Endodermal cell (in vitro differentiated cells): ENCODE measurements at regions not wholly inside any gene's neighbourhood (a gene's known extent, or its start where the extent isn't known, plus 50 kb on each side); places are given as distances from the start of the nearest gene placed in this dataset.

Experiments
- DNase-seq: peaks from one replicate; pipeline ENCODE4 v3.0.0-alpha.2; 2017
- H3K27ac ChIP-seq: 2 replicates; pipeline ENCODE4 v1.5.1; 2013; ENCODE audit warnings: mild to moderate bottlenecking, low read depth, low read length, moderate library complexity
- H3K27me3 ChIP-seq: 2 replicates; pipeline ENCODE4 v1.6.1; 2013; ENCODE audit warnings: mild to moderate bottlenecking, low read length, moderate library complexity; ENCODE audit not compliant: insufficient read depth, control insufficient read depth, poor library complexity, severe bottlenecking
- H3K36me3 ChIP-seq: 2 replicates; pipeline ENCODE4 v1.7.0; 2013; ENCODE audit warnings: mild to moderate bottlenecking, low read length, moderate library complexity; ENCODE audit not compliant: control insufficient read depth, insufficient read depth
- H3K4me1 ChIP-seq: one replicate; pipeline ENCODE4 v1.7.0; 2013; ENCODE audit warnings: low read length; ENCODE audit not compliant: control insufficient read depth, insufficient read depth
- H3K4me3 ChIP-seq: 2 replicates; pipeline ENCODE4 v1.5.1; 2013; ENCODE audit warnings: mild to moderate bottlenecking, low read length, moderate library complexity
- H3K9ac ChIP-seq: 2 replicates; pipeline ENCODE4 v1.6.1; 2013; ENCODE audit warnings: mild to moderate bottlenecking, low read length, moderate library complexity; ENCODE audit not compliant: poor library complexity, severe bottlenecking; ENCODE audit errors: extremely low read depth
- H3K9me3 ChIP-seq: 2 replicates; pipeline ENCODE4 v1.6.1; 2013; ENCODE audit warnings: mild to moderate bottlenecking, low read length, moderate library complexity; ENCODE audit not compliant: control insufficient read depth
- H3K27ac Mint-ChIP-seq: 2 replicates; pipeline ENCODE4 v1.8.0; 2020; ENCODE audit warnings: mixed read lengths
- H3K27me3 Mint-ChIP-seq: 2 replicates; pipeline ENCODE4 v1.8.0; 2021; ENCODE audit warnings: mild to moderate bottlenecking, mixed read lengths; ENCODE audit not compliant: insufficient read depth
- H3K36me3 Mint-ChIP-seq: 2 replicates; pipeline ENCODE4 v1.8.0; 2020; ENCODE audit warnings: low read depth, mixed read lengths
- H3K4me1 Mint-ChIP-seq: 2 replicates; pipeline ENCODE4 v1.8.0; 2020; ENCODE audit warnings: mixed read lengths
- H3K4me3 Mint-ChIP-seq: 2 replicates; pipeline ENCODE4 v1.8.0; 2020; ENCODE audit warnings: mild to moderate bottlenecking, moderate library complexity, mixed read lengths
- H3K9me3 Mint-ChIP-seq: 2 replicates; pipeline ENCODE4 v1.8.0; 2020; ENCODE audit warnings: mild to moderate bottlenecking, mixed read lengths
- CTCF ChIP-seq: fragments of 200-600 bp; sonication (generic); conservative IDR thresholded peaks from 2 replicates; pipeline ENCODE4 v1.5.0; 2021; ENCODE audit warnings: antibody characterized with exemption, mild to moderate bottlenecking
- whole genome bisulfite sequencing, 2 experiments: methylation state at CpG; one replicate each; pipeline versions ENCODE4 v1.1.5 to v1.1.7; 2013; ENCODE audit warnings: missing lambda C conversion rate in 2 of 2, mixed read lengths in 1 of 2; ENCODE audit not compliant: insufficient coverage in 1 of 2, insufficient read length in 1 of 2; 5-methylcytosine and 5-hydroxymethylcytosine counted together

GRCh38 chr7:45992826-45993225, 71.8 kb upstream of the IGFBP3 start:
- H3K27me3 ChIP-seq, result no peaks in the 10 kb centered on the region
- H3K27me3 Mint-ChIP-seq, result peaks cover 3% of the 10 kb centered on the region
- peaks cover 4% of the 10 kb centered on the region for H3K4me1 ChIP-seq
- TF ChIP-seq CTCF, result no peak
- H3K4me1 Mint-ChIP-seq, result peaks cover 16% of the 10 kb centered on the region
- DNase-seq, result no peak
- H3K36me3 ChIP-seq, result no peaks in the 10 kb centered on the region
- no peak overlapping the region for H3K4me3 Mint-ChIP-seq
- H3K9me3 Mint-ChIP-seq, result peaks cover 21% of the 10 kb centered on the region
- H3K27ac ChIP-seq, result no peak overlapping the region
- H3K9ac ChIP-seq, result no peak overlapping the region
- 84 to 86% methylated on average over 2 to 4 of the region's 4 CpGs for WGBS, 2 experiments
- H3K36me3 Mint-ChIP-seq, result no peaks in the 10 kb centered on the region
- peaks cover 17% of the 10 kb centered on the region for H3K9me3 ChIP-seq
- H3K4me3 ChIP-seq, result no peak overlapping the region
- H3K27ac Mint-ChIP-seq, result no peak overlapping the region

- H3K4me1 Mint-ChIP-seq, result peaks cover 16% of the 10 kb centered on the region
- Histone ChIP-seq H3K27ac (no peak overlapping the region), H3K4me1 (peaks cover 4% of the 10 kb centered on the region), H3K27me3 (no peaks in the 10 kb centered on the region), H3K4me3 (no peak overlapping the region), H3K36me3 (no peaks in the 10 kb centered on the region), H3K9me3 (peaks cover 4% of the 10 kb centered on the region), H3K9ac (no peak overlapping the region)
- TF ChIP-seq CTCF, result no peak
- 81 to 83% methylated on average over 3 of the region's 3 CpGs for WGBS, 2 experiments
- no peak overlapping the region for H3K4me3 Mint-ChIP-seq
- no peaks in the 10 kb centered on the region for H3K36me3 Mint-ChIP-seq
- H3K27ac Mint-ChIP-seq, result no peak overlapping the region
- peak; percentile 55 for DNase-seq
- peaks cover 3% of the 10 kb centered on the region for H3K27me3 Mint-ChIP-seq
- H3K9me3 Mint-ChIP-seq, result peaks cover 2% of the 10 kb centered on the region
Measured at GRCh38 chr7:45990276-45990675, 69.2 kb upstream of the IGFBP3 start.

GRCh38 chr7:45988405-45989057, 67.5 kb upstream of the IGFBP3 start:
- H3K9me3 ChIP-seq, result no peaks in the 10 kb centered on the region
- H3K27me3 ChIP-seq, result no peaks in the 10 kb centered on the region
- peak; percentile 23 for DNase-seq
- H3K9me3 Mint-ChIP-seq, result no peaks in the 10 kb centered on the region
- H3K4me3 ChIP-seq, result no peak overlapping the region
- no peak overlapping the region for H3K27ac Mint-ChIP-seq
- 92 to 95% methylated on average over 5 to 9 of the region's 9 CpGs for WGBS, 2 experiments
- H3K36me3 Mint-ChIP-seq, result no peaks in the 10 kb centered on the region
- no peak overlapping the region for H3K9ac ChIP-seq
- H3K4me1 ChIP-seq, result peaks cover 4% of the 10 kb centered on the region
- H3K4me3 Mint-ChIP-seq, result no peak overlapping the region
- H3K4me1 Mint-ChIP-seq, result peaks cover 18% of the 10 kb centered on the region
- no peak for TF ChIP-seq CTCF
- peaks cover 3% of the 10 kb centered on the region for H3K27me3 Mint-ChIP-seq
- H3K36me3 ChIP-seq, result no peaks in the 10 kb centered on the region
- no peak overlapping the region for H3K27ac ChIP-seq
